Cardiac fibroblast (primary cell): ENCODE measurements at regions not wholly inside any gene's neighbourhood (a gene's known extent, or its start where the extent isn't known, plus 50 kb on each side); places are given as distances from the start of the nearest gene placed in this dataset.

Experiments used
- DNase-seq, 2 donors: peaks; one replicate each; pipeline versions ENCODE4 v3.0.0 to v3.0.0-alpha.2; 2010; ENCODE audit warnings: low read depth in 2 of 2
- H3K4me3 ChIP-seq, 2 donors: replicated peaks in 1 of 2; 1 replicate in 1 of 2; 2 replicates in 1 of 2; pipeline ENCODE4 v1.5.1; 2011; ENCODE audit warnings: low read depth in 2 of 2, low read length in 2 of 2, mild to moderate bottlenecking in 2 of 2, moderate library complexity in 1 of 2
- TF ChIP-seq, protein P1 (sequence below): IDR thresholded peaks from one replicate; pipeline ENCODE4 v1.5.1; 2011; ENCODE audit warnings: low read depth, mild to moderate bottlenecking, low read length, inconsistent platforms

DNA sequence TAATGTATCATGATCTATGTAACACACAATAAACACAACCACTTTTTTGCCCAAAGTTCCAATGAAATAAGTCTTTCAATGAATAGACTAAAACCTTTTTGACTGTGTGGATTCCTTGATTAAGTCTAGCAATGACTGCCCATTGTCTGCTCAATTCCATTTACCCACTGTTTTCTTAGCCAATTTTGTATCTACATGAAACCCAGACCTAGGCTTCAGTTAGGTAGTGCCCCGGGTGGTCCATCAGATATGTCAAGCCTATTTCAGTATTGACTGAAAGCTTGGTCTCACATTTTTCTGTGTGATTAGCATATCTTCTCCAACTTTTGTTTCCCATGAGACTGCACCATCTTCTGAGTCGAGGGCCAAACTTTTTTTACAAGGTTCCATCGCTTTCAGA is 615.0 kb downstream of the C6orf118 start:
- TF ChIP-seq, protein P1, sequence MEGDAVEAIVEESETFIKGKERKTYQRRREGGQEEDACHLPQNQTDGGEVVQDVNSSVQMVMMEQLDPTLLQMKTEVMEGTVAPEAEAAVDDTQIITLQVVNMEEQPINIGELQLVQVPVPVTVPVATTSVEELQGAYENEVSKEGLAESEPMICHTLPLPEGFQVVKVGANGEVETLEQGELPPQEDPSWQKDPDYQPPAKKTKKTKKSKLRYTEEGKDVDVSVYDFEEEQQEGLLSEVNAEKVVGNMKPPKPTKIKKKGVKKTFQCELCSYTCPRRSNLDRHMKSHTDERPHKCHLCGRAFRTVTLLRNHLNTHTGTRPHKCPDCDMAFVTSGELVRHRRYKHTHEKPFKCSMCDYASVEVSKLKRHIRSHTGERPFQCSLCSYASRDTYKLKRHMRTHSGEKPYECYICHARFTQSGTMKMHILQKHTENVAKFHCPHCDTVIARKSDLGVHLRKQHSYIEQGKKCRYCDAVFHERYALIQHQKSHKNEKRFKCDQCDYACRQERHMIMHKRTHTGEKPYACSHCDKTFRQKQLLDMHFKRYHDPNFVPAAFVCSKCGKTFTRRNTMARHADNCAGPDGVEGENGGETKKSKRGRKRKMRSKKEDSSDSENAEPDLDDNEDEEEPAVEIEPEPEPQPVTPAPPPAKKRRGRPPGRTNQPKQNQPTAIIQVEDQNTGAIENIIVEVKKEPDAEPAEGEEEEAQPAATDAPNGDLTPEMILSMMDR, result no peak
- no peak overlapping the region for H3K4me3 ChIP-seq
- DNase-seq, result no peak

DNA sequence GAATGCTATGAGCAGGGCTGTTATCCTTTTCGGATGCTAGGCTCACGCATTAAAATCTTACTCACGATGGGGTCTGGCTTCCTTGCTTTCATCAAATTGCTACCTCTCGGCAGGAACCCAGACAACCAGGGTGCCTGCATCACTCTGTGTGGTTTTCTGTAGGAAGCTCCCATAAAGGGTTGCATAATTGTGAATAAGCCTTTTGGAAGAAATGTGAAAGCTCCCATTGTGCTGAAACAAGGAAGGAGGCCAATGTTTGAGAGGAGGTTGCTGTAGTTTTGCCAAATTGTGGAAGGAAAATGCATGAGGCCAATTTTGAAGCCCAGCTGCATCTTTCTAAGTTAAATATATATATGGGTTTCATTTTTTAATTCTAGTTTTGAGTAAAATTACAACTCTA is 615.5 kb downstream of the C6orf118 start:
- no peak overlapping the region for H3K4me3 ChIP-seq
- peak; percentile 29 to 61 for DNase-seq
- TF ChIP-seq, protein P1, result no peak

DNA sequence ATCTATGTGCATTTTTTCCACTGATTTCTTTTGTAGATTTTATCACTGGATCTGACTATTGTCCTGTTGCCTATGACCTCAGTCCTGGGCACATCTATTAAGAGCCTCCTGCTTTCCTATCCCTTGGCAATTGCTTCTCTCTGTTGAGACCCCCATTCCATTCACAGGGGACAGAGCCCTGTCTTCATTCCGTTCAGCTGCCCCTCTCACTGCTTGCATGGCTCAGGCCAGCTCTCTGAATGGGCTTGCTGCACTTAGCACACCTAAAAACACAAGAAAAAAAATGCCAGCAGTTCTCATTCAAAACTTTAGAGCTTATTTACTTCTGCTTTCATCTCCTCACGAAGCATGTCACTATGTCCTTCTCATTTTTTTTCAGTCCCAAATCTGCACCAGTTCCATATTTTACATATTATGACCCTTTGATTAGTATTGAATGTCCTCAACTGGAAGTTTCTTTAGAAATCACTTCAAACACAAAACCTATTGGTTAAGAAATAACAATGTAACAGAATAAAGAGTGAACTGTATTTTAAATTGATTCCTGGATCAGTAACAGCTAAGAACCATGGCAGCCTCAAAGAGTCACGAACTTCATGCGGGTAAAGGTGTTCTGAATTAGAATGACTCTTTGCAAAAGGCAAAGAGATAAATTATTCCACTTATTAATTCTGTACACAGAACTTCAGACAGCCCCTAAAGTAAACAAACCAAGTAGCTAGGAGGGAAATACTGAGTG is 616.5 kb downstream of the C6orf118 start:
- TF ChIP-seq, protein P1, result no peak
- DNase-seq, result no peak
- H3K4me3 ChIP-seq, result no peak overlapping the region

DNA sequence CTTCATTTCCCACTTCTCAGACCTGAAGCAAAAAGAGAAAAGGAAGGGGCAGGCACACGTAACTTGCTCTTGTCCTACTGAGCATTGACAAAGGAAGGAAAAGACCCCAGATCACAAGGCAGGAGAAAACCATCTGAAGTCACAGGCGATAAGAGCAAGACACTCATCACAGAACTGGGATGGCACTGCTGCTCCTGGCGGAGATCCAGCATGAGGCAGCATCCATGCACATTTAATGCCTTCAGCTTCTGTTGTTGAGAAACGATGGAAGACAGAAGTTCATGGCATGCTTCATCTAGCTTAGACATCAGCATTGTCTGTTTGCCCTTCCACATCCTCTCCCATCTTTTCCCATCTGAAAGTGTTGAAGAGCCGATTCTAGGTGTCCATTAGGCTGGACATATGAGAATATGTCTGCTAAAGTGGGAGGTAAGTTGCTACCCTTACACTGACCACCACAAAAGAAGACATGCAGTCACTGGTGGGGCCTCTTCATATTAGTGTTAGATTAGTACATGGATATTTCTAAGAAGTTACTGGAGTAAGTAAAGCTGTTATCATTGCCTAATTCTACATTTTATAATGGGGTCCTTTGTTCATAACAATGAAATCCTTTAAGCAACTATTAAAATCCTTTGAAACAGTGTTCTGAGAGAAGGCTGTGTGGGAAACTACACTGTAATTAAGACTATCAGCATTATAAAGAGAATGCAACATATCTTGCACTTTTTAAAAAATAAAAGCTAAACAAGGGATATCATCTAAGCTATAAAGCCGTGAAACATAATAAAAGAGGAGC is 618.5 kb downstream of the C6orf118 start:
- TF ChIP-seq, protein P1, result no peak
- H3K4me3 ChIP-seq, result no peak overlapping the region
- DNase-seq, result no peak

DNA sequence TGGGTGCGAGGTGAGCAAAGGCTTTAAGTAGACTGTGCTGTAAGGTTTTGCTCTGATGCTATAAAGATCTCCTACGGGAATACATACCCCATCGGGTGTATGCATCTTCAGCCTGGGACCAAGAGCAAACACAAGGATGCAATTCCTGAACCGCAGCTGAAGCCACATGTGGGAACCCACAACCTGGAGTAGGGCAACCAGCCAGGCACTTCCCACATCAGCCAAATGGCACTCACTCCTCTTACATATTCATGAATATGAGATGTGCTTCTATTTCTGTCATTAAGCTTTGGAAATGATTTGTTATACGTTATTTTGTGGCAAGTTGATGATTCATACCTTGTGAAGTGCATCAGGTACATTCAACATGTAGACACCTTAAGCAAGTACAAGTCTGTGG is 619.2 kb downstream of the C6orf118 start:
- TF ChIP-seq, protein P1, result no peak
- H3K4me3 ChIP-seq, result no peak overlapping the region
- DNase-seq, result no peak

DNA sequence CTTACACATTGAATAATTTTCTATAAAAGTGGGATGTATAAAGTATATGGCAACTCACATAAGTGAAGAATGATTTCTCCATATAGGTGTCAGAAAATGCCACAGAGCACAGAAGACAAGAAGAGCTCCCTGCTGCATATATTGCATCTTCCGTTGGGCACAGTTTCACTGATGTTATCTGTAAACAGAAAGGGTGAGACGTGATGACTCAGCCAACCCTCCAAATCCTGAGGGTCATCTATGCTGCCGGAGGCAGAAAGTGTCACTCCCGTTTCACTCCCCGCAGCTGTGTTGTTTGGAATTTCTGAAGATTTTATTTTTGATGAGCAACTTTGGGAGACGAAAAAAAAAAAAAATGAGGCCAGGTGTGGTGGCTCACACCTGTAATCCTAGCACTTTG is 644.1 kb downstream of the C6orf118 start:
- H3K4me3 ChIP-seq, result no peak overlapping the region
- TF ChIP-seq, protein P1, result no peak
- DNase-seq, result no peak
